Right cardiac atrium (tissue), 5 donors: ENCODE measurements at regions not wholly inside any gene's neighbourhood (a gene's known extent, or its start where the extent isn't known, plus 50 kb on each side); places are given as distances from the start of the nearest gene placed in this dataset.

Experiments used
- ATAC-seq, 2 donors: fragments of 200-7000 bp; cut with Tn5 transposase; one replicate each; pipeline versions ENCODE4 v1.8.0 to v1.9.1; 2020; ENCODE audit warnings: moderate library complexity in 2 of 2, mild to moderate bottlenecking in 1 of 2
- DNase-seq, 3 donors: peaks; one replicate each; pipeline ENCODE4 v3.0.0-alpha.2; 2020
- H3K27ac ChIP-seq: one replicate; pipeline ENCODE4 v1.5.1; 2013; ENCODE audit warnings: mild to moderate bottlenecking, low read length, control low read depth, moderate library complexity
- H3K27me3 ChIP-seq: one replicate; pipeline ENCODE4 v1.6.1; 2013; ENCODE audit not compliant: control insufficient read depth, insufficient read depth
- H3K4me1 ChIP-seq: one replicate; pipeline ENCODE4 v1.6.1; 2013; ENCODE audit warnings: low read length; ENCODE audit not compliant: control insufficient read depth, insufficient read depth
- H3K4me3 ChIP-seq: one replicate; pipeline ENCODE4 v1.5.1; 2013; ENCODE audit warnings: low read length, control low read depth
- H3K9me3 ChIP-seq: one replicate; pipeline ENCODE4 v1.6.1; 2013; ENCODE audit warnings: low read length; ENCODE audit not compliant: control insufficient read depth
- WGBS: extraction: QIAGEN DNeasy Blood & Tissue Kit; methylation state at CpG from one replicate; pipeline ENCODE4 v1.1.7; 2013; 5-methylcytosine and 5-hydroxymethylcytosine counted together
- intact Hi-C, 4 donors: fragments of 100-400 bp; cut with DNase I; formaldehyde crosslinking; loops; one replicate each; pipeline versions ENCODE4 v1.11.0 to v1.14.0; 2022 to 2023
- donor health status: healthy with polysubstance abuse.
- donor health status: DM: no; HTN: yes; CAD: no.
- donor health status: DM: no; HTN: no; CAD: no.
- donor health status: DM: no; HTN: yes; CAD: no; lungs with severe emphysema.
- donor health status: DM: yes; HTN: yes; CAD: no.

DNA sequence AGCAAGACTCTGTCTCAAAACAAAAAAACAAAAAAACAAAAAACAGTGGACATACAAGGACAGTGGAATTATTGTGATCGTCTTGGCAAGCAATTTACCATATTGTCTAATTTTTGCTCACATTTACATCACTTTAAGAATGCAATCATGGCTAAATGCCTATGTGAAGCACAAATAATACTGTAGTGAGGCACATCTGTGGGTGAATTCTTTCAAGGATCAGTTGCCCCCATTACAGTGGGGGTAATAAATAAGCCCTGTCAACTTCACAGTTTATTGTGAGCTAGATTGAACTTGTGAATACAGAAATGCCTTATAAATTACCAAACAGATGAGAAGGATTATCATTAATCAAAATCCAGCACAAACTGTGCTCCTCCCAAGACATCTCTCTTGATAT is 150.2 kb upstream of the PAPPA start:
- Histone ChIP-seq H3K4me3 (no peak overlapping the region), H3K27me3 (no peaks in the 10 kb centered on the region), H3K27ac (no peak overlapping the region), H3K9me3 (no peaks in the 10 kb centered on the region), H3K4me1 (peaks cover 2% of the 10 kb centered on the region)
- no peak for ATAC-seq
- intact Hi-C loops = no loop called here
- 84% methylated on average over 1 of the region's 1 CpG for WGBS
- no peak for DNase-seq

DNA sequence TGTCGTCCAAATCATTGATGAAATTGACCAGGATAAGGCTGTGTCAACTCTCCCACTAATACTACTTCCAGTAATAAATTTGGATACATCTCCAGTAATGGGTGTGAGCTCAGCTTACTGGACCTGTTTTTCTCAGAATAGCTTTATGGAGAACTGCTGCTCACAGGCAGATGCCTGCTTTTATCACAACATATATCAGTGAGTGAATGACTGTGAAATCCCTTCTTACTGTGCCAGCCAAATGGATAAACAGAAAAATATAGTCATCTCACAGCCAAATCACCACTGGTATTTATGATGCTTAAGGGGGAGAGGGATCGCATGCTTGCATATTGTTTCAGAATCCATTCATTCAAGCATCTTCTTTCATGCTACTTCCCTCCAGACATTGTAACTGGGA is 148.4 kb upstream of the PAPPA start:
- intact Hi-C loops = no loop called here
- WGBS = 78% methylated on average over 2 of the region's 2 CpGs
- Histone ChIP-seq H3K27me3 (no peaks in the 10 kb centered on the region), H3K4me3 (no peak overlapping the region), H3K9me3 (no peaks in the 10 kb centered on the region), H3K27ac (no peak overlapping the region), H3K4me1 (peaks cover 2% of the 10 kb centered on the region)
- ATAC-seq = no peak
- DNase-seq = no peak

DNA sequence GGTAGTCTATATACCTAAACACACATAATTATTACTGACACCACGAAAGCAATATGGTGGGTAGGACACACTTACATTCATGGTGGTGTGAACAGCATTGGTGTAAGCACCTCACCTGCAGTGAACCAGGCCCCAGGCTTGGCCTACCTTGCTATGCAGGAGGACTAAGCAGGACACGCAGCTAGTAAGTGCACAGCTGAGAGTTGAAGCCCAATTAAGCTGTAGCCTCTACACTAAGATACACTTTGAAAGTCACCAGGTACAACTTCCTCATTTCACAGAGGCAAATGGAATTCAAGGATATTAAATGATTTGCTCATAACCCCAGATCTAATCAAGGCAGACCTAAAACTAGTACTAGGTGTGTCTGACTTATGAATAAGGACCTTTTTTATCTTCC is 145.8 kb upstream of the PAPPA start:
- ATAC-seq = no peak
- no peaks in the 10 kb centered on the region for H3K4me1 ChIP-seq
- no peak for DNase-seq
- H3K27ac ChIP-seq = no peak overlapping the region
- H3K4me3 ChIP-seq = no peak overlapping the region
- H3K27me3 ChIP-seq = no peaks in the 10 kb centered on the region
- H3K9me3 ChIP-seq = no peaks in the 10 kb centered on the region
- 80% methylated on average over 2 of the region's 2 CpGs for WGBS
- intact Hi-C loops = no loop called here

DNA sequence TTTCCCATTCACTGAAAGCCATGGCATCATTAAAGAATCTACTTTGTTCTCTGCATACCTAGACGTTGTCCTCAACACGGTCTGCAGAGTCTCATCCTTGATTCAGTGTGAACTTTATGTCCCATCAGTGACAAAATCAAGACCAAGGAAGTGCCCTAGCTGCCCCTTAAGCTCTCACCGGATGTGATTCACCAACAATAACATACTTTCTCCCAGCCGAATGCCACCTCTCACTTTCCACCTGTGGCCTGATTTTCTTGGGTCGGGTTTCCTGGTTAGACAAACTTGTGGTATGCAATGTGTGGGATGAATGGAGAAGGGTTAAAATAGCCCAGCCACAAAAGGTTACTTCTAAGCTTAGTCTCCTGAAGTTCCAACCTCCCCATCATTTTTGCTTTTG is 145.3 kb upstream of the PAPPA start:
- Histone ChIP-seq H3K27me3 (no peaks in the 10 kb centered on the region), H3K27ac (no peak overlapping the region), H3K9me3 (no peaks in the 10 kb centered on the region), H3K4me1 (no peaks in the 10 kb centered on the region), H3K4me3 (no peak overlapping the region)
- DNase-seq (no peak), ATAC-seq (no peak)
- intact Hi-C loops = no loop called here
- 71% methylated on average over 5 of the region's 5 CpGs for WGBS

DNA sequence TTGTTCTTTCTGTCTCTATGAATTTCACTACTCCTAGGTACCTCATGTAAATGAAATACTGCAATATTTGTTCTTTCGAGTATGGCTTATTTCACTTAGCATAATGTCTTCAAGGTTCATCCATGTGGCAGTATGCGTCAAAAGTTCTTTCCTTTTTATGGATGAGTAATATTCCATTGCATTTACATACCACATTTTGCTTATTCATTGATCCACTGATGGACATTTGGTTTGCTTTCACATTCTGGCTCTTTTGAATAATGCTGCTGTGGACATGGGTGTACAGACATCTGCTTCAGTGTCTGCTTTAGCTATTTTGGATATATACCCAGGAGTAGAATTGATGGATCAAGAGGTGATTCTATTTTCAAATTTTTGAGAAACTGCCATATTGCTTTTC is 144.2 kb upstream of the PAPPA start:
- no peak overlapping the region for H3K27ac ChIP-seq
- 90% methylated on average over 2 of the region's 2 CpGs for WGBS
- intact Hi-C loops = no loop called here
- no peaks in the 10 kb centered on the region for H3K27me3 ChIP-seq
- H3K4me3 ChIP-seq = no peak overlapping the region
- no peaks in the 10 kb centered on the region for H3K4me1 ChIP-seq
- DNase-seq (no peak), ATAC-seq (no peak)
- H3K9me3 ChIP-seq = no peaks in the 10 kb centered on the region

DNA sequence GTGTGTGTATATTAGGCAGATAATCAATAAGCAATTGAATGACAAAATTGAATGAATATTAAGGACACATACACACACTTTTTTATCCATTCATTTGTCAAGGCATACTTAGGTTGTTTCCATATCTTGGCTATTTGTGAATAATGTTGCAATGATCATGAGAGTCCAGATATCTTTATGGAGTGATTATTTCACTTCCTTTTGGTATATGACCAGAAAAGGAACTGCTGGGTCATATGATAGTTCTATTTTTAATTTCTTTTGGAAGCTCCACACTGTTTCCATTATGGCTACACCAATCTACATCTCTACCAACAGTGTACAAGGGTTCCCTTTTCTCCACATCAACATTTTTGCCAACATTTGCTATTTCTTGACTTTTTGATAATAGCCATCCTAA is 137.7 kb upstream of the PAPPA start:
- intact Hi-C loops = no loop called here
- ATAC-seq (no peak), DNase-seq (no peak)
- Histone ChIP-seq H3K4me1 (no peaks in the 10 kb centered on the region), H3K4me3 (no peak overlapping the region), H3K27me3 (no peaks in the 10 kb centered on the region), H3K9me3 (no peaks in the 10 kb centered on the region), H3K27ac (no peak overlapping the region)

DNA sequence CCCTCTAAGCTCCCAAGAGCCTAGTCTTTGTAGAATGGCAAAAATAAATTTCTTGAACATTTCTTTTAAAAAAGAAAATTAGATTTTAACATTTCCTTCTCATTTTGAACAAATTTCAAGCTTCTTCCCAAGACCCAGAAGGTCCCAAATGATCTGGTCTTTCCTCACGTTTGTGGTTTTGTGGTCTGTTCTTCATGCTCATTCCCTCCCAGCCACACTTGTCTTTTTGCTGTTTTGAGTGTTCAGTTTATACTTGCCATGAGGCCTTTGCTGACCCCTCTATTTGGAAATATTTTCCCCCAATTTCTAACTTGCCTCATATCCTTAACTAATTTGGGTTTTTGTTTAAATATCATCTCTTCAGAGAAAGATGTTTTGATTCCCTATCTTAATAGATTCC is 133.4 kb upstream of the PAPPA start:
- H3K4me3 ChIP-seq = no peak overlapping the region
- no peaks in the 10 kb centered on the region for H3K27me3 ChIP-seq
- intact Hi-C loops = no loop called here
- no peak overlapping the region for H3K27ac ChIP-seq
- H3K4me1 ChIP-seq = no peaks in the 10 kb centered on the region
- H3K9me3 ChIP-seq = no peaks in the 10 kb centered on the region
- no peak for DNase-seq
- ATAC-seq = no peak
- WGBS = 56% methylated on average over 1 of the region's 1 CpG

DNA sequence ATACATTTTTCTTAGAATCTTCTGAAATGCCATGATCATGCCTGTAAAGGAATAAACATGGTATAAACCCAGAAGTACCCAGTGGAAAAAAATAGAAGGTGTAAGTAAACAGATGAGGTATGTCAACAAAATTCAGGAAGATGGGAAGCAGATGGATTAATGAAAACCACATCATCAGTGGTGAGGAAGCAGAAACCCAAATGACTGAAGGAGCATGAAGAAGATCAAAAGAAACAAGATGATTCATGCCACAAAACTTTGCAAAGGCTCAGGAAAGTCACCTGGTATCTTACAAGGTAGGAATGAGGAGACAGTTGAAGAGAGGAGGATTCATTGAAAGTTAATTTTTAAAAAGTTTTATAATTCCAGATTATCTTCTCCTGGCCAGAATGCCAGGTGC is 132.8 kb upstream of the PAPPA start:
- intact Hi-C loops = no loop called here
- ATAC-seq (no peak), DNase-seq (no peak)
- Histone ChIP-seq H3K4me3 (no peak overlapping the region), H3K27ac (no peak overlapping the region), H3K9me3 (no peaks in the 10 kb centered on the region), H3K4me1 (no peaks in the 10 kb centered on the region), H3K27me3 (no peaks in the 10 kb centered on the region)

DNA sequence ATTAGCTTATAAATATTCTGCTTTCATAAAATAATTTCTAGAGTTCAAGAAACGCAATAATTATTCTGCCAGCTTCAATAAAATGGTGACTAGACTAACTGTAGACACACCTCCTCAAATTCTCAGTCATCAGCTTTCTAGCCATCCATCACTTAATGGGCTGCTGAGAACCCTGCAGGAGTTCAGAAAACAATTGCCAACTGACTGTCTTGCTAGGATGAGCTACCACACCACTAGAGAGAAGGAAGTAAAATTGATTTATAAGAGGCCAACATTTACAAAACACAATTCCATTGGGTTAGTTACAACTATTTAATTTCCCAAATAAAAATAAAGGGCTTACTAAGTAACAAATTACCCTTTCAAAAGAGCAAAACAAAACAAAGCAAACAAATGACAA is 126.5 kb upstream of the PAPPA start:
- DNase-seq (no peak), ATAC-seq (no peak)
- no peaks in the 10 kb centered on the region for H3K4me1 ChIP-seq
- intact Hi-C loops = no loop called here
- WGBS = 75% methylated on average over 1 of the region's 1 CpG
- H3K4me3 ChIP-seq = no peak overlapping the region
- no peak overlapping the region for H3K27ac ChIP-seq
- no peaks in the 10 kb centered on the region for H3K9me3 ChIP-seq
- no peaks in the 10 kb centered on the region for H3K27me3 ChIP-seq

DNA sequence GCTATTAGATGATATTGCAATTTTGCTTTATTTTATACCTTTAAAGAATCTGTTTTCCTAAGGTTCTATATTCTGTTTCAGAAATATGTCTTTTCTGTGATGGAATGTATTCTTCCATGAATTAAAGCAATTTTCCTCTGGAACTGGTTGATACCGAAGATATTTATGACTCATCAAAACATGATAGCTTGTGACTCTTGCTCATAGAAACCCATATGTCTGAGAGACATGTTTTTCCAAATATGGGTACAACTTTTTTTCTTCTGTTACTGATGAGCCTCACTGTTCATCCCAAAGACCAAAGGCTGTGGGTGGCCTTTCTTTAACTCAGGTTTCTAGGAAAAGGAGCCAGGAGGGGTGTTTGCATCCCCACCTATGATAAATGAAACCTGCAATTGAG is 126.1 kb upstream of the PAPPA start:
- no peaks in the 10 kb centered on the region for H3K27me3 ChIP-seq
- WGBS = 58% methylated on average over 1 of the region's 1 CpG
- H3K27ac ChIP-seq = no peak overlapping the region
- no peak for DNase-seq
- no peak overlapping the region for H3K4me3 ChIP-seq
- intact Hi-C loops = no loop called here
- ATAC-seq = no peak
- H3K9me3 ChIP-seq = no peaks in the 10 kb centered on the region
- no peaks in the 10 kb centered on the region for H3K4me1 ChIP-seq

DNA sequence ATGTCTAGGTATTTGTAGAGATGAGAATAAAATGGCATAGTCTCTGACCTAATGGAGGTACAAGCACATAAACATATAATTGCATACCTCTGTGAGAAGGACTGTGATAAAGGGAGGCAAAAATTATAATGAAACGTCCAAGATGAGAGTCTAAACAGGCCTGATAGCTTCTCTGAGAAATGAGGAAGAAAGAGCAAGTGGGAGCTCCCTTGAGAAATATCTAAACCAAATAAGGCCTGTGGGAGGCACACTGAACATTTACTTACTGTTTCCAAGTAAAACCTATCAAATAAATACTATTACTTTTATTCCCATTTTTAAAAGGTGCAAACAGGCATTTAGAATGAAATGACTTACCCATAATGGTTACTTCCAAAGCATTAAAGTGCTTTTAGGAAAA is 125.6 kb upstream of the PAPPA start:
- 32% methylated on average over 1 of the region's 1 CpG for WGBS
- H3K9me3 ChIP-seq = no peaks in the 10 kb centered on the region

DNA sequence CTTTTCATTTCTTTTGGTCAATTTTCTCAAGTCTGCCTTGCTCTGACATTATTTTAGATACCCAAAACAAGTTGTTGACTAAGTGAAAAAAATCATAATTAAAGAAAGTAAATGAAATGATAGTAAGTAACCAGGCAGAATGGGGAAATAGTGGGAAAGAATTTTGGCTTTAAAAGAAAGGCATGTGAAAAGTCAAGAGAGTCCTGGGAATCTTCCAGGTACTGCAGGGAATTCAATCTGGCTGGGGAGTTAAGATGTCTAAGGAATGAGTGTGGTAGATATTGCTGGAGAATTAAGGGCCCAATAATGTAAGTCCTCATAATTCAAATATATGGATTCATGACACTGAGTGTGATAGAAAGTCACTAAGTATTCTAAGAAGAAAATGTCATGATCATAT is 123.1 kb upstream of the PAPPA start:
- H3K27me3 ChIP-seq = no peaks in the 10 kb centered on the region
- ATAC-seq (no peak), DNase-seq (no peak)
- H3K4me1 ChIP-seq = no peaks in the 10 kb centered on the region
- no peak overlapping the region for H3K4me3 ChIP-seq
- intact Hi-C loops = no loop called here
- no peaks in the 10 kb centered on the region for H3K9me3 ChIP-seq
- no peak overlapping the region for H3K27ac ChIP-seq

More for the DNA sequence above, 125.6 kb upstream of the PAPPA start:
- Histone ChIP-seq H3K4me3 (no peak overlapping the region), H3K27ac (no peak overlapping the region), H3K27me3 (no peaks in the 10 kb centered on the region), H3K4me1 (no peaks in the 10 kb centered on the region)
- intact Hi-C loops = no loop called here
- no peak for ATAC-seq
- DNase-seq = no peak
